H1 (cell line): ENCODE measurements at regions not wholly inside any gene's neighbourhood (a gene's known extent, or its start where the extent isn't known, plus 50 kb on each side); places are given as distances from the start of the nearest gene placed in this dataset.

Experiments
- MAX ChIP-seq: IDR thresholded peaks from 2 replicates; pipeline ENCODE4 v1.6.1; 2012; ENCODE audit warnings: inconsistent platforms
- NANOG ChIP-seq: IDR thresholded peaks from 2 replicates; pipeline ENCODE4 v1.6.1; 2011; ENCODE audit warnings: low read length, low read depth, mild to moderate bottlenecking, inconsistent platforms; ENCODE audit not compliant: insufficient read depth, poor library complexity, severe bottlenecking

DNA sequence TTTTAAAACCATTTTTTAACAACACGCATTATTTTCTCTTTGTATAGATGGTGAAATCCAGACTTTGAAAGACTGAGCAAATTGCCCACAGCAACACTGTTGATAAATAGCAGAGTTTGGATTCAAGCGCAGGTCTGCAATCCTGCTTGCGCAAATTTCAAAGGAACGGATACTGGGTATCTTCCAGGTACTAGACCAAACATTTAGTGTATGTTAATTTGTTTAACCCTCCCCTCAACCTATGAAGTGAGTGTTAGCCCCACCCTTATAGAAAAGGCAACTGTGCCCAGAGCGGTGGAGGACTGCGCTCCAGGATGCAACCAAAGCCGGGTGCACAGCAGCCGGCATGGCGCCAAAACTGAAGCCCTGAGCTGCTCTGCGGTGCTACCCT, 103.8 kb downstream of the CPN2 start:
- TF ChIP-seq MAX: no peak
- TF ChIP-seq NANOG: no peak
